HG03520 (cell line): ENCODE measurements at regions not wholly inside any gene's neighbourhood (a gene's known extent, or its start where the extent isn't known, plus 50 kb on each side); places are given as distances from the start of the nearest gene placed in this dataset.

Experiments
- ATAC-seq: cut with Tn5 transposase; IDR thresholded peaks from one replicate; pipeline ENCODE4 v1.9.1; 2021; ENCODE audit warnings: mild to moderate bottlenecking, moderate library complexity; ENCODE audit not compliant: unreplicated experiment

DNA sequence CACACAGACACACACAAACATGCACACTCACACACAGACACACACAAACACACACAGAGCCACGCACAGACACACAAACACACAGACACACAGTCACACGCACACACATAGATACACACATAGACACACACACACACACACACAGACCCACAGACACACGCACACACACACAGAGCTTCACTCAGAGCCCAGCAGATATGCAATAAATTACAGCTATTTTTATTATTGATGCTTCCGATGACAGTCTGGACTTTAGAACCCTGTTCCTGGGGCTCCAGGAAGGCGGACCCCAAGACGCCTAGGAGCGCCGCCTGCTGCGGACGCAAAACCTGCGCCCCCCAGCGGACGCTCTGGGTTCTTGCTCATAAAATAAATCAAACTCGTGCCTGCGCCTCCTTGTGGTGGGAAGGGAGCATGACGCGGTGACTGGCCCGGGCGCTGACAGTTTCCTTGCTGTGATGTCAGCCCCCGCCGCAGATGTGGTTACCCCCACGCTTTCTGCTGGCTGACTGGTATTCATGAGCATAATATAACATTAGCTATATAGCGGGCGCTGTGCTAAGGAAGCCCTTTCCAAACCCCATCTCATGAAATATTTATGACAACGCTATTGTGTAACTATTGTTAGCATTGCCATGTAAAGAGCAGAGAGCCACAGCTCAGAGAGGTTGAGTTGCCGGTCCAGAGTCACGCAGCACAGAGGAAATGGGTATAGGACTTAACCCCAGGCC lies 64.4 kb upstream of the TM9SF2 start:
- ATAC-seq: peak; percentile 43

DNA sequence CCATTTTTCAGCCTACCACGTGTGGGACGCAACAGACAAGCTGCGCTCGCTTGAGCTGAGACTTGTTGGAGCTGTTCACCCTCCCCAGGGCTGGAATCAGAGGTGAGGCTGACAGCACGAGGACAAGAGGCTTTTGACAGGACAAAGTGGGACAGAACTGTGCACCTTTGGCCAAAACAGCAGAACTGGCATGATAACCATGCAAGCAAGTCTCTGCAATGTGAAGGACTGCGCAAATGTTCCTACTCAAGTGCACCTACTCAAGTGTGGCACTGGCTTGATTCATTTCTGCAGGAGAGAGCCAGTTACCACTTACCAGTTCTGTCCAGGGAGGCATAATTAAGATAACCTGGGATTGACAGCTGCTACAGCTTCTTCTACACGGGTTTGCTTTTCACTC lies 62.2 kb upstream of the TM9SF2 start:
- ATAC-seq: no peak

- ATAC-seq: no peak
Measured at GRCh38 chr13:99439850-99440604, 61.2 kb upstream of the TM9SF2 start.

GRCh38 chr13:99442273-99442895 lies 58.9 kb upstream of the TM9SF2 start:
- ATAC-seq: no peak

DNA sequence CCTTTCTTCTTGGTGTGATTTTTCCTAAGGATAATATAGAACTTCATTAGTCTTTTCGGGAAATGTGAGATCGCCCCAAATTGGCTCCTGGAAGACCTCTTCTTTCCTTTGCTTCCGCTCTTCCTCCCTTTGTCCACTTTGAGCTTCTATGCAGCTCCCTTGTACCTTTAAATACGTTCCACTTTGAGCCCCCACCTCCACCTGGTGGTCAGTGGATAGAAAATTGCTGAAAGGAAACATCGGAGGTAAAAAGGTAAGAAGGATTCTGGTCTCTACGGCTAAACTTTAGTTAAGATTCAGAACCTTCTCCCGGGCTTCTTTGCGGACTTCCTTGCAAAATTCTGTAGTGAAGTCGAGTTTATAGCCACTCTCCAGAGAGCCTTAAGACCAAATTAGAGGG lies 55.0 kb upstream of the TM9SF2 start:
- no peak for ATAC-seq

GRCh38 chr13:99448546-99448945 lies 52.7 kb upstream of the TM9SF2 start:
- no peak for ATAC-seq

DNA sequence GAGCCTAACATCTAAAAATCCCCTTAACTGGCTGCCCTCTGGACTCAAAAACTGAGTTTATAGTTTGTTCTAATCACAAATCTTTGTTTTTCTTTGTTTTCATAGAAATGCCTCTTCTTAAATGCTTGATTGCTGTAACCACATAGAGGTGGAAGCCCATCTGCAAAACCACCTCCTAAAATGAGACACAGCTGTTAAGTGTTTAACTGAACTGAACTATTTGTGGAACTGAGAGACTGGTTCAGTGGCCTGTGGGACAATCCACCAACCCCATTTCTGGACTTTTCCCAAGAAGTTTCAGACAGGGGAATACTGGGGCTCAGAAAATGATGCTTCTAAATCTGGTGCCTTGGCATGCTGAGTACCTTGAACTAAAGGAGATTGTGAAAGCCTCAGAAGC lies 50.9 kb upstream of the TM9SF2 start:
- no peak for ATAC-seq
